HG03521 (cell line): ENCODE measurements at regions not wholly inside any gene's neighbourhood (a gene's known extent, or its start where the extent isn't known, plus 50 kb on each side); places are given as distances from the start of the nearest gene placed in this dataset.
"Not testable (repeated sequence)": the region's sequence is repeated elsewhere in the genome, so short reads cannot be mapped to it uniquely, and the experiment has no call there.

Experiments
- ATAC-seq: cut with Tn5 transposase; IDR thresholded peaks from one replicate; pipeline ENCODE4 v1.9.1; 2021; ENCODE audit warnings: mild to moderate bottlenecking, moderate library complexity; ENCODE audit not compliant: unreplicated experiment

DNA sequence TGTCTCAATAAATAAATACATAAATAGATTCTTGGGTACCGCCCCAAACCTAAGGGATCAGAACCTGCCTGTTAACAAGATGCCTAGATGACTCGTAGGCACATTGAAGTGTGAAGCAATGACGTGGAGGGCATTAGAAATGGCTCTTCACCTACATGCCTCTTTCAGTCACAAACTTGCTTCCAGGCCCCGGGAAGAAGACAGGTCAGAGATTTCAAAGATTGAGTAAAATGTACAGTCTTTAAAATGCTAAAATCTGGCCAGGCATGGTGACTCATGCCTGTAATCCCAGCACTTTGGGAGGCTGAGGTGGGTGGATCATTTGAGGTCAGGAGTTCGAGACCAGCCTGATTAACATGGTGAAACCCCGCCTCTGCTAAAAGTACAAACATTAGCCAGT is 480.8 kb upstream of the JARID2 start:
- ATAC-seq = no peak

DNA sequence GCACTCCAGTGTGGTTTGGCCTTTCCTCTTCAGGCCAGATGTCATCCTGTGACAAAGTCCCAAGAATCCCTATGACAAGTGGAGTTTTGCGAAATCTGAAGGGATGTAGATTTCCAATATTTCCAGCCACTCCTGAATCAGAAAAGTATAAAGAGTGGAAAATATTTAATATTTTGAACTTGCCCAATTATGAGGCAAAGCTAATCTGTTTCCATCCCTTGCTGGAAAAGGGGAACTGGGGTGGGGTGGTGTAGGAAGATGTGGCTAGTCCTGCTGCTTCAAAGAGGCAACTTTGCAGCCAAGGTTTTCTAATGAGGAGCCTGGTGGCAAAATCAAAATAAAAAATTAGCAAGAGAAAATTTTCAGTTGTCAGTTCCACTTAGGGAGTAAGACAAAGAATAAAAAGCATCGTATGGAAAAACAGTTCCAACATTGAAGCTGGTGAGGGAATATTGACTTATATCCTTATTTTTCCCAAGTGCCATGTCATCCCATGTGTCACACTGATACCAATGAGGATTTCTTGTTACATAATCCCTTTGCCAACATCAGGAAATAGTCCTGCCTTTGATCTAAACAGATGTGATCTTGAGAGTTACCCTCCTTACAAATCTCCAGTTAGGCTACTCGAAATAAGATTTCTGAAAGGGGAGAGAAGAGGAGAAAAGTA is 480.0 kb upstream of the JARID2 start:
- ATAC-seq = no peak

DNA sequence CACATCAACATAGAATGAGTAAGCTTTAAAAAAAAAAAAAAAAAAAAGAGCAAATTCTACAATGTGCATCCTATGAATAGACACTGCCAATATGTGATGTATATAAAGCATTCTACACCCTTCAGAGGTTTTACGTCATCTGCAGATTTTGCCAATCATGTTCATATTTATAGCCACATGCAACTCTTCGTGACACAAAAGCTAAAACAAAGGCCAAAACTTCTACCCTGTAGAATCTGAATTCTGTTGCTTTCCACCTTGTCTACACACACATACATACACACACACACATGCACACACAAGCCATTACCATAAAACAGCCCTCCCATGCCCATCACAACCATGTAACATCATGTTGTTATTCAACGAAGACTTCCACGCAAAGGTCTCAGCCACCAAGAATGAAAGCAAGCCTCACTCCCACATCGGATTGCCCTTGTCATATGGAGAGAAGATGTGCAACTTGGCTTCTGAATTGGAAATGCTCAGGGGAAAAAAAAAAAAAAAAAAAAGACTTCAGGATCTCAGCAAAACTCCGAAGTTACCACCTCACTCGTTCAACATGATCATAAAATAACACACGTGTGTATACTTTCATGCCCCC is 479.4 kb upstream of the JARID2 start:
- ATAC-seq = no peak

GRCh38 chr6:14767226-14767625 is 478.6 kb upstream of the JARID2 start:
- no peak for ATAC-seq

DNA sequence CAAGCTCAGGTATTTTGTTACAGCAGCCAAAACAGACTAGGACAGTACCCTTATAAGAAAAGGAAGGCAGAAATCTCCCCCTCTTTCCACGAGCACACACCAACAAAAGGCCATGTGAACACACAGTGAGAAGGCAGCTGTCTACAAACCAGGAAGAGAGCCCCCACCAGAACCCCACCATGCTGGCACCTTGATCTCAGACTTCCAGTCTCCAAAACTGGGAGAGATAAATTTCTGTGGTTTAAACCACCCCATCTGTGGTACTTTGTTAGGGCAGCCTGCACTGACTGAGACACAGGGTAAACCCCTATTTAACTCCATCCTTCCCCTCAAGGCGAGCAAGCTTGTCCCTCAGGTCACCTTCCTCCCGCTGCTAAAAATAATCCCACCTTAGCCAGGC is 475.8 kb upstream of the JARID2 start:
- ATAC-seq = no peak

- no peak for ATAC-seq
Observed at GRCh38 chr6:14770572-14770971, 475.3 kb upstream of the JARID2 start.

DNA sequence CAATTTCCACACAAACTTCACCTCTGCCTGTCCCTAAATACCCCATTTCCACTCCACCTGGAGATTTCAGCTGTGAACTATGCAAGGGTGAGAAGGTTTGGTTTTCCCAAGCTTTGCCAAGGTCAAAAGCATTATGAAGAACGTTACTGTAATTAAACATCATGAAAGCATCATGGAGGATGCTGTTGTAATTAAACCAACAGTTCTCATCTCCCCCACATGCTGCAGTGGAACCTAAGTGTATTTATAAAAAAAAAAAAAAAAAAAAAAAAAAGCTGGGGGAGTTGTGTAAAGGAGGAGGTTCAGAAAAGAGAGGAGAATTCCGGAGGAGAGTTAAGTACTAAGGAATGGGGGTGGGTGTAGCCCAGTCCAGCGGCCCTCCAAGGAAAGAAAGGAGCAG is 474.9 kb upstream of the JARID2 start:
- ATAC-seq = no peak

GRCh38 chr6:14772188-14772587 is 473.7 kb upstream of the JARID2 start:
- no peak for ATAC-seq

- no peak for ATAC-seq
Observed at GRCh38 chr6:14775528-14775927, 470.3 kb upstream of the JARID2 start.

- ATAC-seq = no peak
Observed at GRCh38 chr6:14776307-14776706, 469.6 kb upstream of the JARID2 start.

DNA sequence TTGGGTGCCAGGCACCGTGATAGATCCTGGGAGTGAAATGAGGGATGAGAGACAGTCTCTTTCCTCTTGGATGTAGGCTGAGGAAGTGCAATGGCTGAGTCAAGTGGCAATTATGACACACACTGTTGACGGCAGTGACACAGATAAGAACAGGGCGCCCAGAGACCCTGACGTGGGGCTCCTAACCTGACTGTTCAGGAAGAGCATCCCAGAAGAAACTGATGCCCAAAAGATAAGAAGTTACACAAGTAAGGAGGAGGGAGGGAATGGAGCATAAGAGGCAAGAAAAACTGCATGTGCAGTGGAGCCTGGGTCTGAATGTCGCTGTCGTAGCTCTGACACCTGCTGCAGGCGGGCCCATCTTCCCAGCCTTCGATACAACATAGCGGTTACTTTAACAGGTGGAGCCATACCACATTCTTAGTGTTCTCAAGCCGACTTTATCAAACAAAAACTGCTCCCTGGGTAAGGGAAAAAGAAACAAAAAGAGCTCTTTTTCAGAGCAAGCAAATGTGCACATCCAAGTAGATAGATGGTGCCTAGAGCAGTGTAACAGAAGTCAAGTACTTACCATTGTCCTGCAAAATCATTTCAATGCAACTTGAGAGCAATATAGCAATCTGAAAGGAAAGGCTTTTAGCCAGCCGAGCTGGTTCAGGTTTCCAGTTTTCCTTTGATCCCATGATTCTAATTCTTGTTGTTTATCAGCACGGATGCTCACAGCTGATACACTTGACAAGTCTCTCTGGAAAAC is 463.9 kb upstream of the JARID2 start:
- ATAC-seq = no peak

DNA sequence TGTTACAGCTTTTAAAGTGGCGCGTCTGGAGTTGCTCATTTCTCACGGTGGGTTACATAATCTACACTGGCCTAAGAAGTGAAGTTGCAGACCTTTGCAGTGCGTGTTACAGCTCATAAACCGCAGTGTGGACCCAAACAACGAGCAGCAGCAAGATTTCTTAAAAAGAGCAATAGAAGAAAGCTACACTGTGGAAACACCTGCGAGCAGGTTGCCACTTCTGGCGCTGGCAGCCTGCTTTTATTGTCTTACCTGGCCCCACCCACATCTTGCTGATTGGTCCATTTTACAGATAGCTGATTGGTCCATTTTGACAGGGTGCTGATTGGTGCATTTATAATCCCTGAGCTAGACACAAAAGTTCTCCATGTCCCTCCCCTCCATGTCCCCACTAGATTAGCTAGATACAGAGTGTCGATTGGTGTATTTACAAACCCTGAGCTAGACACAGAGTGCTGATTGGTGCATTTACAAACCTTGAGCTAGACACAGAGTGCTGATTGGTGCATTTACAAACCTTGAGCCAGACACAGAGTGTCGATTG is 462.9 kb upstream of the JARID2 start:
- ATAC-seq = not testable (repeated sequence)

GRCh38 chr6:14783594-14783993 is 462.3 kb upstream of the JARID2 start:
- no peak for ATAC-seq

- ATAC-seq = no peak
Observed at GRCh38 chr6:14784596-14785492, 461.0 kb upstream of the JARID2 start.

DNA sequence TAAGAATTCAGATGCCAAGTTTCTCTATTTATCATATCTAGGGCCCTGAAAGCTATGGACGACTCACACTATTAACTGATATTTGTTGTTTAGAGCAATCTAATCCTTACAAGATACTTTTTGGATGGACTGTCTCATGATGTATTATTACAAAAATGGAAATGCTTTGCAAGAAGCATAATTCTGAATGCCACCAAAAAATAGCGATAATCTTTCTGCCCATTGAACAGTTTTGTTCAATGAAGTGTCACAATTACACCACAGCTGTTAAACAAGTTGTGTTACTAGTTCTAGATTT is 460.4 kb upstream of the JARID2 start:
- no peak for ATAC-seq

DNA sequence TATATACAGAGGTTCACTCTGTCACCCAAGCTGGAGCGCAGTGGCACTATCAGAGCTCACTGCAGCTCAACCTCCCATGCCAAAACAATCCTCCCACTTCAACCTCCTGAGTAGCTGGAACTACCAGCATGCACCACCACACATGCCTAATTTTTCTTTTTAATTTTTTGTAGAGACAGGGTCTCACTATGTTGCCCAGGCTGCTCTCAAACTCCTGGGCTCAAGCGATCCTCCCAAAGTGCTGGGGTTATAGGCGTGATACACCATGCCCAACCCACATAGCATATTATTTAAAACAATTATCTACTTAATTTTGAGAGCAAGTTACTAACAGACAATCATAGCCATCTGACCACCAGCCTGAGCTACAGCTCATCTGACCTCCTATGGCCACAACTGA is 459.9 kb upstream of the JARID2 start:
- ATAC-seq = no peak

DNA sequence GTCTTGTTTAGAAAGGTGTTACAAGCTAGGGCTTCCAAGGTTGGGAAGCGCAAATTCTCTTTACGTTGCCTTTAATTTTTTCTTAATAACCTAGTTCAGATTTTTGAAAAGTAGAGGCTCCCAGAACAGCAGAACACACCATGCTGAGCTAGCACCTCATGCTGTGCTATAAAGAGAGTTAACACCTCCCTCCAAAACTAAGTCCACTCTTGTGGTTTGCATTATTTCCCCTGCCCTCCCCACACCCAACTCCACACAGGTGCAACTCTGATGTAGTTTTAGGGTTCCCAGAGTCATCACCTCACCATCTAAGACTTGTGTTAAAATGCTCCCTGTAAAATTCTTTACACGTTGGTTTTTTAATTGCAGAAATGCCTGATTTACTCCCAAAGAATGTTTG is 459.4 kb upstream of the JARID2 start:
- ATAC-seq = no peak

- ATAC-seq = no peak
Observed at GRCh38 chr6:14787250-14787649, 458.6 kb upstream of the JARID2 start.

DNA sequence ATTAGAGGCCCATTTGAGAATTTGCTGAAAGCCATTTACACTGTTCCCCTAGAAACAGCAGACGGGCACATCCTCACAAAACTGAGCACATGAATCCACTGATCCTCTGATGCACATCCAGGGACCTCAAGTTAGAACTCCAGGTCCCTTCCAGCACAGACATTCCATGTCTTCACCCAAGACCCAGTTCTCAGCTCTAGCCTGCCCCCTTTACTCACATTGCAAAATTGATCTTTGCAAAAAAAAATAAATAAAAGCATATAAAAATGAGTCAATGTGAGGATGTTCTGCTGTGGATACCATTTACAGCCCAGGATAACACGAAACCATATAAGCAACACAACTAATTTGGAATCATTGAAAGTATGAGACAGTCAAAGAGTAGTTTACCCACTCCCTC is 458.2 kb upstream of the JARID2 start:
- ATAC-seq = no peak

GRCh38 chr6:14789996-14790395 is 455.9 kb upstream of the JARID2 start:
- no peak for ATAC-seq

- ATAC-seq = no peak
Observed at GRCh38 chr6:14790976-14791375, 454.9 kb upstream of the JARID2 start.
